CD8-positive, alpha-beta memory T cell (primary cell): ENCODE measurements at regions not wholly inside any gene's neighbourhood (a gene's known extent, or its start where the extent isn't known, plus 50 kb on each side); places are given as distances from the start of the nearest gene placed in this dataset.

Experiments
- CTCF ChIA-PET: fragments of 350-600 bp; sonication (Branson Sonifier 250); formaldehyde crosslinking; loops from one replicate; lab custom pipeline; 2021; ENCODE audit warnings: antibody characterized with exemption; lab: Charles Lee
- POLR2A ChIA-PET: fragments of 350-600 bp; sonication (Branson Sonifier 250); formaldehyde crosslinking; loops from one replicate; lab custom pipeline; 2021; ENCODE audit warnings: antibody characterized with exemption; lab: Charles Lee
- DNase-seq, 5 donors: peaks; one replicate each; pipeline versions ENCODE4 v3.0.0 to v3.0.0-alpha.2; 2020 to 2022; ENCODE audit warnings: mixed read lengths in 1 of 5
- H3K27ac ChIP-seq: one replicate; pipeline ENCODE4 v1.7.0; 2013; ENCODE audit warnings: low read depth, mild to moderate bottlenecking, low read length, moderate library complexity
- H3K27me3 ChIP-seq: 2 replicates; pipeline ENCODE4 v1.7.0; 2013; ENCODE audit warnings: low read length, mild to moderate bottlenecking; ENCODE audit not compliant: insufficient read depth, poor library complexity, severe bottlenecking
- H3K36me3 ChIP-seq: 2 replicates; pipeline ENCODE4 v1.7.0; 2013; ENCODE audit warnings: mild to moderate bottlenecking, low read length, moderate library complexity; ENCODE audit not compliant: insufficient read depth
- H3K4me1 ChIP-seq: 2 replicates; pipeline ENCODE4 v1.7.0; 2013; ENCODE audit warnings: mild to moderate bottlenecking, low read length, moderate library complexity; ENCODE audit not compliant: insufficient read depth
- H3K4me3 ChIP-seq: 2 replicates; pipeline ENCODE4 v1.7.0; 2013; ENCODE audit warnings: mild to moderate bottlenecking, low read length
- H3K9me3 ChIP-seq: 2 replicates; pipeline ENCODE4 v1.7.0; 2013; ENCODE audit warnings: mild to moderate bottlenecking, low read length
- H3K27ac Mint-ChIP-seq, 8 donors: one replicate each; pipeline ENCODE4 v1.8.0; 2020 to 2021; ENCODE audit warnings: mixed read lengths in 8 of 8, mild to moderate bottlenecking in 6 of 8, inconsistent platforms in 3 of 8, moderate library complexity in 3 of 8
- H3K27me3 Mint-ChIP-seq, 2 donors: one replicate each; pipeline ENCODE4 v1.8.0; 2020 to 2021; ENCODE audit warnings: mixed read lengths in 2 of 2, mild to moderate bottlenecking in 1 of 2, moderate library complexity in 1 of 2
- H3K36me3 Mint-ChIP-seq, 3 donors: one replicate each; pipeline ENCODE4 v1.8.0; 2020 to 2021; ENCODE audit warnings: mixed read lengths in 3 of 3, inconsistent platforms in 1 of 3, mild to moderate bottlenecking in 1 of 3
- H3K4me1 Mint-ChIP-seq, 3 donors: one replicate each; pipeline ENCODE4 v1.8.0; 2020 to 2021; ENCODE audit warnings: mixed read lengths in 3 of 3, inconsistent platforms in 1 of 3, mild to moderate bottlenecking in 1 of 3
- H3K4me3 Mint-ChIP-seq, 7 donors: one replicate each; pipeline ENCODE4 v1.8.0; 2020 to 2021; ENCODE audit warnings: mixed read lengths in 7 of 7, mild to moderate bottlenecking in 6 of 7, moderate library complexity in 4 of 7, inconsistent platforms in 2 of 7
- H3K9me3 Mint-ChIP-seq, 5 donors: one replicate each; pipeline ENCODE4 v1.8.0; 2020 to 2022; ENCODE audit warnings: mixed read lengths in 5 of 5, mild to moderate bottlenecking in 3 of 5, moderate library complexity in 2 of 5, inconsistent platforms in 1 of 5

- CTCF ChIA-PET, result no interaction called here
- DNase-seq, result no peak
- no peak overlapping the region for H3K4me3 Mint-ChIP-seq
- H3K4me1 Mint-ChIP-seq, result no peaks in the 10 kb centered on the region
- no peaks in the 10 kb centered on the region for H3K27me3 Mint-ChIP-seq
- Histone ChIP-seq H3K36me3 (no peaks in the 10 kb centered on the region), H3K4me1 (no peaks in the 10 kb centered on the region), H3K4me3 (no peak overlapping the region), H3K27me3 (no peaks in the 10 kb centered on the region), H3K27ac (no peak overlapping the region), H3K9me3 (no peaks in the 10 kb centered on the region)
- no peaks in the 10 kb centered on the region for H3K36me3 Mint-ChIP-seq
- H3K9me3 Mint-ChIP-seq, result peaks cover 0 to 9% (median 0%) of the 10 kb centered on the region in 5 donors
- H3K27ac Mint-ChIP-seq, result no peak overlapping the region
- POLR2A ChIA-PET, result no interaction called here
These were observed 58.2 kb upstream of the CKS2 start for GRCh38 chr9:89252651-89253267.

DNA sequence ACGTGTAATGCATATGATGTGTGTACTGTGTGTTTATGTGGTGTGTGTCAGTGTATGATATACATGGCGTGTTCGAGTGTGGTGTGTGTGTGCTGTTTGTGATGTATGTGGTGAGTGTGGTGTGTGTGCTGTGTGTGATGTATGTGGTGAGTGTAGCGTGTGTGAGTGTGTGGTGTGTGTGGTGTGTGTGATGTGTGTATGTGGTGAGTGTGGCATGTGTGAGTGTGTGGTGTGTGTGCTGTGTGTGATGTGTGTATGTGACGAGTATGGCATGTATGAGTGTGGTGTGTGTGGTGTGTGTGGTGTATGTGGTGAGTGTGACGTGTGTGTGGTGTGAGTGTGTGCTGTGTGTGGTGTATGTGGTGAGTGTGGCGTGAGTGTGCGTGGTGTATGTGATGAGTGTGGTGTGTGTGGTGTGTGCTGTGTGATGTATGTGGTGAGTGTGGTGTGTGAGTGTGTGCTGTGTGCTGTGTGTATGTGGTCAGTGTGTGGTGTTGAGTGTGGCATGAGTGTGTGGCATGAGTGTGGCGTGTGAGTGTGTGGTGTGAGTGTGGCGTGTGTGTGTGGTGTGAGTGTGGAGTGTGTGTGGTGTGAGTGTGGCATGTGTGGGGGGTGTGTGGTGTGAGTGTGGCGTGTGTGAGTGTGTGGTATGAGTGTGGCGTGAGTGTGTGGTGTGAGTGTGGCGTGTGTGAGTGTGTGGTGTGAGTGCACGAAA, 56.8 kb upstream of the CKS2 start:
- Mint-ChIP-seq H3K27me3 (no peaks in the 10 kb centered on the region), H3K4me3 (no peak overlapping the region), H3K36me3 (no peaks in the 10 kb centered on the region), H3K9me3 (peaks cover 0 to 9% (median 0%) of the 10 kb centered on the region in 5 donors), H3K4me1 (no peaks in the 10 kb centered on the region), H3K27ac (no peak overlapping the region)
- no peak overlapping the region for H3K27ac ChIP-seq
- POLR2A ChIA-PET, result no interaction called here
- CTCF ChIA-PET, result no interaction called here
- no peak for DNase-seq
- H3K4me1 ChIP-seq, result no peaks in the 10 kb centered on the region
- no peak overlapping the region for H3K4me3 ChIP-seq
- H3K36me3 ChIP-seq, result no peaks in the 10 kb centered on the region
- H3K9me3 ChIP-seq, result no peaks in the 10 kb centered on the region
- H3K27me3 ChIP-seq, result no peaks in the 10 kb centered on the region

DNA sequence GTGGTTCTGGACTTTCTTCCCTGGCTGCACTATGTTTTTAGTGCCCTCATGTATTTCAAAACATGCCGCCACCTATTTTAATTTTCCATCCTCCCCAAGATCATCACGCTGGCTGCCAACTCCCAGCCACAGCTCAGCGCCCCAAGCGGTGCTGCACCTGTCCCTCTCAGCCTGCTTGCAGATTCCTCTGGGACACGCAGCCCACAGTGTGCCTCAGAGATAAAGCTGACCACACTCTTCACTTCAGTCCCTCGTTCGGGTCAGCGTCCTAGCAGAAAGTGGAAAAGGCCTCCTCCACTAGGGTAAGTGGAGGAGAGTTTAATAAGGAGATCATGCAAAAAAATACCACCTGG, 56.2 kb upstream of the CKS2 start:
- no peak overlapping the region for H3K27ac Mint-ChIP-seq
- Histone ChIP-seq H3K9me3 (no peaks in the 10 kb centered on the region), H3K27ac (no peak overlapping the region), H3K4me3 (no peak overlapping the region), H3K4me1 (no peaks in the 10 kb centered on the region), H3K27me3 (no peaks in the 10 kb centered on the region), H3K36me3 (no peaks in the 10 kb centered on the region)
- H3K27me3 Mint-ChIP-seq, result no peaks in the 10 kb centered on the region
- no peak for DNase-seq
- no peaks in the 10 kb centered on the region for H3K4me1 Mint-ChIP-seq
- H3K4me3 Mint-ChIP-seq, result no peak overlapping the region
- CTCF ChIA-PET, result no interaction called here
- POLR2A ChIA-PET, result no interaction called here
- peaks cover 0 to 9% (median 0%) of the 10 kb centered on the region in 5 donors for H3K9me3 Mint-ChIP-seq
- no peaks in the 10 kb centered on the region for H3K36me3 Mint-ChIP-seq

- Mint-ChIP-seq H3K9me3 (peaks cover 0 to 9% (median 0%) of the 10 kb centered on the region in 5 donors), H3K27me3 (no peaks in the 10 kb centered on the region), H3K36me3 (no peaks in the 10 kb centered on the region), H3K4me1 (no peaks in the 10 kb centered on the region), H3K4me3 (no peak overlapping the region), H3K27ac (no peak overlapping the region)
- ChIA-PET CTCF (no interaction called here), POLR2A (no interaction called here)
- no peaks in the 10 kb centered on the region for H3K9me3 ChIP-seq
- H3K4me3 ChIP-seq, result no peak overlapping the region
- no peaks in the 10 kb centered on the region for H3K27me3 ChIP-seq
- no peak for DNase-seq
- H3K4me1 ChIP-seq, result no peaks in the 10 kb centered on the region
- no peak overlapping the region for H3K27ac ChIP-seq
- no peaks in the 10 kb centered on the region for H3K36me3 ChIP-seq
These were observed 54.8 kb upstream of the CKS2 start for GRCh38 chr9:89256225-89256624.

- Histone ChIP-seq H3K36me3 (no peaks in the 10 kb centered on the region), H3K4me3 (no peak overlapping the region), H3K27ac (no peak overlapping the region), H3K4me1 (no peaks in the 10 kb centered on the region), H3K9me3 (no peaks in the 10 kb centered on the region), H3K27me3 (no peaks in the 10 kb centered on the region)
- Mint-ChIP-seq H3K27ac (no peak overlapping the region), H3K27me3 (no peaks in the 10 kb centered on the region), H3K4me1 (no peaks in the 10 kb centered on the region), H3K9me3 (peaks cover 0 to 9% (median 0%) of the 10 kb centered on the region in 5 donors), H3K36me3 (no peaks in the 10 kb centered on the region), H3K4me3 (no peak overlapping the region)
- CTCF ChIA-PET, result no interaction called here
- POLR2A ChIA-PET, result no interaction called here
- DNase-seq, result no peak
These were observed 54.4 kb upstream of the CKS2 start for GRCh38 chr9:89256642-89257041.

GRCh38 chr9:89260525-89260924, 50.5 kb upstream of the CKS2 start:
- no peaks in the 10 kb centered on the region for H3K9me3 ChIP-seq
- no peaks in the 10 kb centered on the region for H3K4me1 Mint-ChIP-seq
- no peak overlapping the region for H3K27ac ChIP-seq
- H3K27me3 Mint-ChIP-seq, result no peaks in the 10 kb centered on the region
- no peak for DNase-seq
- ChIA-PET CTCF (no interaction called here), POLR2A (no interaction called here)
- H3K36me3 ChIP-seq, result no peaks in the 10 kb centered on the region
- H3K27ac Mint-ChIP-seq, result no peak overlapping the region
- H3K9me3 Mint-ChIP-seq, result no peaks in the 10 kb centered on the region
- no peaks in the 10 kb centered on the region for H3K36me3 Mint-ChIP-seq
- no peaks in the 10 kb centered on the region for H3K4me1 ChIP-seq
- H3K4me3 ChIP-seq, result no peak overlapping the region
- no peaks in the 10 kb centered on the region for H3K27me3 ChIP-seq
- no peak overlapping the region for H3K4me3 Mint-ChIP-seq
